OCI-LY3 (cell line): ENCODE measurements at regions not wholly inside any gene's neighbourhood (a gene's known extent, or its start where the extent isn't known, plus 50 kb on each side); places are given as distances from the start of the nearest gene placed in this dataset.
"Not testable (repeated sequence)": the region's sequence is repeated elsewhere in the genome, so short reads cannot be mapped to it uniquely, and the experiment has no call there.

Experiments
- H2AFZ ChIP-seq: fragments of 200-600, 300-600 bp; shearing (Covaris generic); 2 replicates; pipeline ENCODE4 v1.6.0; 2014; ENCODE audit warnings: antibody characterized with exemption, low read depth, low read length
- H3K27ac ChIP-seq: fragments of 200-600, 300-600 bp; sonication (generic); 2 replicates; pipeline ENCODE4 v1.5.1; 2014; ENCODE audit warnings: mild to moderate bottlenecking, low read length, moderate library complexity, mixed read lengths
- H3K27me3 ChIP-seq: fragments of 200-600, 300-600 bp; sonication (generic); 2 replicates; pipeline ENCODE4 v1.6.1; 2014; ENCODE audit warnings: low read depth, low read length, mixed read lengths
- H3K36me3 ChIP-seq: fragments of 200-600, 300-600 bp; sonication (generic); replicated peaks from 2 replicates; pipeline ENCODE3; 2014; ENCODE audit warnings: low read depth, low read length, mixed read lengths
- H3K4me1 ChIP-seq: fragments of 300-600, 200-600 bp; sonication (generic); 2 replicates; pipeline ENCODE4 v1.6.1; 2014; ENCODE audit warnings: low read length, mixed read lengths
- H3K4me2 ChIP-seq: fragments of 200-600, 300-600 bp; sonication (generic); 2 replicates; pipeline ENCODE4 v1.6.1; 2014; ENCODE audit warnings: low read length, mixed read lengths
- H3K4me3 ChIP-seq: fragments of 300-600, 200-600 bp; sonication (generic); 2 replicates; pipeline ENCODE4 v1.5.1; 2014; ENCODE audit warnings: antibody characterized with exemption, mild to moderate bottlenecking, low read length, moderate library complexity
- H3K79me2 ChIP-seq: fragments of 300-600, 200-600 bp; shearing (Covaris generic); 2 replicates; pipeline ENCODE4 v1.6.1; 2014; ENCODE audit warnings: mild to moderate bottlenecking, low read length, mixed read lengths
- H3K9ac ChIP-seq: fragments of 300-600, 200-600 bp; shearing (Covaris generic); 2 replicates; pipeline ENCODE4 v1.6.0; 2014; ENCODE audit warnings: mild to moderate bottlenecking, low read length, moderate library complexity
- H3K9me3 ChIP-seq: fragments of 200-600, 300-600 bp; shearing (Covaris generic); 2 replicates; pipeline ENCODE4 v1.6.1; 2014; ENCODE audit warnings: low read length, mixed read lengths; ENCODE audit not compliant: insufficient read depth
- H4K20me1 ChIP-seq: fragments of 200-600, 300-600 bp; sonication (generic); 2 replicates; pipeline ENCODE4 v1.6.1; 2016; ENCODE audit warnings: low read length, mixed read lengths; ENCODE audit not compliant: insufficient read depth
- EZH2phosphoT487 ChIP-seq: fragments of 200-600 bp; shearing (Covaris generic); IDR thresholded peaks from 2 replicates; pipeline ENCODE4 v1.6.1; 2018; ENCODE audit warnings: antibody characterized with exemption, mixed run types, low read depth
- TF ChIP-seq, protein P1 (sequence below): fragments of 200-600, 300-600 bp; sonication (generic); IDR thresholded peaks from 2 replicates; pipeline ENCODE4 v1.5.1; 2014; ENCODE audit warnings: antibody characterized with exemption, low read length, low read depth

GRCh38 chr17:77049440-77049839 is 91.3 kb upstream of the SEC14L1 start:
- no peak overlapping the region for H3K4me3 ChIP-seq
- H3K4me2 ChIP-seq: no peak overlapping the region
- H2AFZ ChIP-seq: no peak overlapping the region
- peaks cover 4% of the 10 kb centered on the region; the same call in 1 of the 2 replicates for H3K9me3 ChIP-seq
- peaks cover 37% of the 10 kb centered on the region for H3K27me3 ChIP-seq
- no peak overlapping the region for H3K27ac ChIP-seq
- no peaks in the 10 kb centered on the region for H3K79me2 ChIP-seq
- no peak for TF ChIP-seq EZH2phosphoT487
- TF ChIP-seq, protein P1, sequence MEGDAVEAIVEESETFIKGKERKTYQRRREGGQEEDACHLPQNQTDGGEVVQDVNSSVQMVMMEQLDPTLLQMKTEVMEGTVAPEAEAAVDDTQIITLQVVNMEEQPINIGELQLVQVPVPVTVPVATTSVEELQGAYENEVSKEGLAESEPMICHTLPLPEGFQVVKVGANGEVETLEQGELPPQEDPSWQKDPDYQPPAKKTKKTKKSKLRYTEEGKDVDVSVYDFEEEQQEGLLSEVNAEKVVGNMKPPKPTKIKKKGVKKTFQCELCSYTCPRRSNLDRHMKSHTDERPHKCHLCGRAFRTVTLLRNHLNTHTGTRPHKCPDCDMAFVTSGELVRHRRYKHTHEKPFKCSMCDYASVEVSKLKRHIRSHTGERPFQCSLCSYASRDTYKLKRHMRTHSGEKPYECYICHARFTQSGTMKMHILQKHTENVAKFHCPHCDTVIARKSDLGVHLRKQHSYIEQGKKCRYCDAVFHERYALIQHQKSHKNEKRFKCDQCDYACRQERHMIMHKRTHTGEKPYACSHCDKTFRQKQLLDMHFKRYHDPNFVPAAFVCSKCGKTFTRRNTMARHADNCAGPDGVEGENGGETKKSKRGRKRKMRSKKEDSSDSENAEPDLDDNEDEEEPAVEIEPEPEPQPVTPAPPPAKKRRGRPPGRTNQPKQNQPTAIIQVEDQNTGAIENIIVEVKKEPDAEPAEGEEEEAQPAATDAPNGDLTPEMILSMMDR: no peak
- H3K4me1 ChIP-seq: no peaks in the 10 kb centered on the region
- H3K36me3 ChIP-seq: no peaks in the 10 kb centered on the region
- no peak overlapping the region for H3K9ac ChIP-seq
- H4K20me1 ChIP-seq: no peaks in the 10 kb centered on the region

DNA sequence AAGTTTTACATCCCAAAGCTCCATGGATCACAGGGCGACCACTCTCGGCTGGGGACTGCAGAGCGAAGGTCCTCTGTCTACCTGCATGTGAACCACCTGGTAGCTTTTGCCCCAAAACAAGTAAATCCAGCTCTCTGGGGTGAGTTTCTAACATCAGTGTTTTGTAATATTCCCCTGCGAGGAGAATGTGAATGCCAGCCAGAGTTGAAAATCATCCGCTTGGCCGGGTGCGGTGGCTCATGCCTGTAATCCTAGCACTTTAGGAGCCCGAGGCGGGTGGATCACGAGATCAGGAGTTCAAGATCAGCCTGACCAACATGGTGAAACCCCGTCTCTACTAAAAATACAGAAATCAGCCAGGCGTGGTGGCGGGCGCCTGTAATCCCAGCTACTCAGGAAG is 89.9 kb upstream of the SEC14L1 start:
- not testable (repeated sequence) for H3K4me2 ChIP-seq, H3K9ac ChIP-seq, H2AFZ ChIP-seq, H3K4me3 ChIP-seq, H3K36me3 ChIP-seq, H4K20me1 ChIP-seq, H3K9me3 ChIP-seq, H3K4me1 ChIP-seq, H3K27ac ChIP-seq, H3K79me2 ChIP-seq
- H3K27me3 ChIP-seq: peaks cover 39% of the 10 kb centered on the region

GRCh38 chr17:77054936-77055335 is 85.8 kb upstream of the SEC14L1 start:
- Histone ChIP-seq H3K9ac (no peak overlapping the region), H3K4me3 (no peak overlapping the region), H3K79me2 (no peaks in the 10 kb centered on the region), H2AFZ (no peak overlapping the region), H3K27me3 (peaks cover 27% of the 10 kb centered on the region), H4K20me1 (no peaks in the 10 kb centered on the region), H3K36me3 (no peaks in the 10 kb centered on the region), H3K4me1 (no peaks in the 10 kb centered on the region), H3K4me2 (no peak overlapping the region), H3K27ac (no peak overlapping the region), H3K9me3 (no peaks in the 10 kb centered on the region)
- no peak for TF ChIP-seq EZH2phosphoT487

GRCh38 chr17:77055453-77055852 is 85.3 kb upstream of the SEC14L1 start:
- H3K27ac ChIP-seq: no peak overlapping the region
- H3K4me1 ChIP-seq: no peaks in the 10 kb centered on the region
- no peak for TF ChIP-seq EZH2phosphoT487
- TF ChIP-seq, protein P1: no peak
- no peak overlapping the region for H3K4me3 ChIP-seq
- no peaks in the 10 kb centered on the region for H3K9me3 ChIP-seq
- no peaks in the 10 kb centered on the region for H4K20me1 ChIP-seq
- no peaks in the 10 kb centered on the region for H3K36me3 ChIP-seq
- H2AFZ ChIP-seq: no peak overlapping the region
- no peak overlapping the region for H3K9ac ChIP-seq
- H3K27me3 ChIP-seq: peaks cover 23% of the 10 kb centered on the region
- no peaks in the 10 kb centered on the region for H3K79me2 ChIP-seq
- no peak overlapping the region for H3K4me2 ChIP-seq

GRCh38 chr17:77058016-77058415 is 82.8 kb upstream of the SEC14L1 start:
- H3K36me3 ChIP-seq: no peaks in the 10 kb centered on the region
- H4K20me1 ChIP-seq: no peaks in the 10 kb centered on the region
- TF ChIP-seq, protein P1: no peak
- TF ChIP-seq EZH2phosphoT487: no peak
- H3K27me3 ChIP-seq: peaks cover 9% of the 10 kb centered on the region
- H3K27ac ChIP-seq: no peak overlapping the region
- no peaks in the 10 kb centered on the region for H3K4me1 ChIP-seq
- no peaks in the 10 kb centered on the region for H3K79me2 ChIP-seq
- no peak overlapping the region for H3K4me3 ChIP-seq
- no peaks in the 10 kb centered on the region for H3K9me3 ChIP-seq
- no peak overlapping the region for H3K4me2 ChIP-seq
- H2AFZ ChIP-seq: no peak overlapping the region
- no peak overlapping the region for H3K9ac ChIP-seq
